K562 (cell line): ENCODE measurements at regions not wholly inside any gene's neighbourhood (a gene's known extent, or its start where the extent isn't known, plus 50 kb on each side); places are given as distances from the start of the nearest gene placed in this dataset.

ENCODE experiments used
- FOXJ3 ChIP-seq: sonication (generic); formaldehyde crosslinking; IDR thresholded peaks from 2 replicates; pipeline ENCODE4 v1.4.0; 2020; ENCODE audit warnings: mild to moderate bottlenecking, missing genetic modification reagents
- GABPB1 ChIP-seq: sonication (generic); formaldehyde crosslinking; IDR thresholded peaks from 2 replicates; pipeline ENCODE4 v1.8.0; 2022; ENCODE audit warnings: mild to moderate bottlenecking, missing genetic modification reagents
- HES1 ChIP-seq: fragments of 450-650 bp; IDR thresholded peaks from 2 replicates; pipeline ENCODE4 v1.6.1; 2016; ENCODE audit warnings: low read depth, mild to moderate bottlenecking, moderate library complexity
- HNRNPK ChIP-seq: fragments of 200-400 bp; formaldehyde crosslinking; IDR thresholded peaks from one replicate; pipeline ENCODE4 v1.6.1; 2018; ENCODE audit warnings: mild to moderate bottlenecking, low read depth, low read length; ENCODE audit not compliant: poor library complexity, severe bottlenecking
- KDM1A ChIP-seq, 2 experiments: fragments of 450-650 bp; IDR thresholded peaks; 2 replicates each; pipeline ENCODE4 v1.6.1; 2016; ENCODE audit warnings: mild to moderate bottlenecking in 2 of 2
- MITF ChIP-seq: IDR thresholded peaks from 2 replicates; pipeline ENCODE4 v1.6.1; 2014; ENCODE audit warnings: antibody characterized with exemption
- MTA3 ChIP-seq: fragments of 450-650 bp; formaldehyde crosslinking; IDR thresholded peaks from 2 replicates; pipeline ENCODE4 v1.6.1; 2017; ENCODE audit warnings: mild to moderate bottlenecking, borderline replicate concordance
- NCOA1 ChIP-seq: fragments of 450-650 bp; IDR thresholded peaks from 2 replicates; pipeline ENCODE4 v1.6.1; 2016; ENCODE audit warnings: low read depth
- NFE2L1 ChIP-seq: fragments of 450-650 bp; IDR thresholded peaks from 2 replicates; pipeline ENCODE4 v1.6.1; 2016; ENCODE audit warnings: missing genetic modification characterization, low read depth, mild to moderate bottlenecking, missing compliant biosample characterization, moderate library complexity, borderline replicate concordance
- PHB2 ChIP-seq: fragments of 450-650 bp; IDR thresholded peaks from 2 replicates; pipeline ENCODE4 v1.6.1; 2017; ENCODE audit warnings: low read depth
- POLR2B ChIP-seq: fragments of 450-650 bp; IDR thresholded peaks from 2 replicates; pipeline ENCODE4 v1.6.1; 2018; ENCODE audit warnings: low read depth; ENCODE audit not compliant: partially characterized antibody
- RBM39 ChIP-seq: fragments of 200-400 bp; formaldehyde crosslinking; optimal IDR thresholded peaks from 2 replicates; pipeline ENCODE3; 2018; ENCODE audit warnings: low read depth, low read length
- RFX5 ChIP-seq: IDR thresholded peaks from 2 replicates; pipeline ENCODE4 v1.6.1; 2011; ENCODE audit warnings: low read depth, mild to moderate bottlenecking, improper control_type of control experiment, low read length
- SMARCA4 ChIP-seq: fragments of 450-650 bp; IDR thresholded peaks from 2 replicates; pipeline ENCODE4 v1.6.1; 2016
- SREBF1 ChIP-seq: fragments of 150-350 bp; IDR thresholded peaks from 2 replicates; pipeline ENCODE4 v1.6.1; 2014; ENCODE audit warnings: antibody characterized with exemption, low read depth, low read length, borderline replicate concordance
- SRF ChIP-seq, 2 experiments: fragments of 250-450, 450-650 bp in 1 of 2; sonication (Bioruptor Pico) in 1 of 2; sonication (generic) in 1 of 2; formaldehyde crosslinking; IDR thresholded peaks; 2 replicates each; pipeline versions ENCODE4 v1.5.0 to v1.5.1; 2020 to 2022; ENCODE audit warnings: mild to moderate bottlenecking in 1 of 2, missing genetic modification reagents in 1 of 2
- U2AF1 ChIP-seq: fragments of 200-400 bp; formaldehyde crosslinking; optimal IDR thresholded peaks from 2 replicates; pipeline ENCODE3; 2017; ENCODE audit warnings: mild to moderate bottlenecking, low read depth, low read length, moderate library complexity
- YY1 ChIP-seq, 3 experiments: IDR thresholded peaks; 2 replicates each; pipeline ENCODE4 v1.6.1; 2011; ENCODE audit warnings: low read length in 2 of 3, mild to moderate bottlenecking in 2 of 3, moderate library complexity in 2 of 3, borderline replicate concordance in 1 of 3, control low read depth in 1 of 3, low read depth in 1 of 3; ENCODE audit not compliant: insufficient read depth in 3 of 3, insufficient replicate concordance in 2 of 3, control insufficient read depth in 1 of 3, insufficient read length in 1 of 3; ENCODE audit errors: extremely low read depth in 1 of 3
- ZBTB1 ChIP-seq: sonication (generic); formaldehyde crosslinking; IDR thresholded peaks from 2 replicates; pipeline ENCODE4 v1.8.1; 2023; ENCODE audit warnings: missing genetic modification reagents, low read depth, mild to moderate bottlenecking, borderline replicate concordance
- ZNF778 ChIP-seq: fragments of 450-650 bp; formaldehyde crosslinking; IDR thresholded peaks from 2 replicates; pipeline ENCODE4 v1.4.0; 2020; ENCODE audit warnings: mild to moderate bottlenecking, moderate library complexity
- TF ChIP-seq, protein P1 (sequence below): fragments of 450-650 bp; IDR thresholded peaks from 2 replicates; pipeline ENCODE4 v1.6.1; 2016; ENCODE audit warnings: missing biosample characterization, missing genetic modification characterization
- TF ChIP-seq, protein P2 (sequence below): sonication (generic); formaldehyde crosslinking; IDR thresholded peaks from 2 replicates; pipeline ENCODE4 v1.8.0; 2022; ENCODE audit warnings: missing genetic modification reagents, mild to moderate bottlenecking, moderate library complexity, borderline replicate concordance
- TF ChIP-seq, protein P3 (sequence below): IDR thresholded peaks from 2 replicates; pipeline ENCODE4 v1.6.1; 2016; ENCODE audit warnings: missing genetic modification characterization, missing compliant biosample characterization

- TF ChIP-seq, protein P1, sequence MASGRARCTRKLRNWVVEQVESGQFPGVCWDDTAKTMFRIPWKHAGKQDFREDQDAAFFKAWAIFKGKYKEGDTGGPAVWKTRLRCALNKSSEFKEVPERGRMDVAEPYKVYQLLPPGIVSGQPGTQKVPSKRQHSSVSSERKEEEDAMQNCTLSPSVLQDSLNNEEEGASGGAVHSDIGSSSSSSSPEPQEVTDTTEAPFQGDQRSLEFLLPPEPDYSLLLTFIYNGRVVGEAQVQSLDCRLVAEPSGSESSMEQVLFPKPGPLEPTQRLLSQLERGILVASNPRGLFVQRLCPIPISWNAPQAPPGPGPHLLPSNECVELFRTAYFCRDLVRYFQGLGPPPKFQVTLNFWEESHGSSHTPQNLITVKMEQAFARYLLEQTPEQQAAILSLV (tag): no peak
- TF ChIP-seq HES1 (no peak), ZNF778 (CRISPR knock-in tag) (no peak), FOXJ3 (CRISPR knock-in tag) (no peak), YY1 (IDR thresholded peaks at IDR 0.05; ENCODE audit: borderline replicate concordance in 1 of 3, control insufficient read depth in 1 of 3, extremely low read depth in 1 of 3, insufficient read depth in 3 of 3, insufficient read length in 1 of 3, insufficient replicate concordance in 2 of 3, low read depth in 1 of 3, low read length in 2 of 3) (peak in 1 of 3 experiments; percentile 38), NCOA1 (no peak), NFE2L1 (tag) (no peak), U2AF1 (no peak), ZBTB1 (CRISPR knock-in tag) (no peak), SMARCA4 (no peak), RFX5 (no peak), MITF (no peak), KDM1A (IDR thresholded peaks at IDR 0.05) (no peak), RBM39 (no peak), HNRNPK (no peak), SREBF1 (no peak), POLR2B (no peak), MTA3 (no peak), GABPB1 (CRISPR knock-in tag) (peak; percentile 25; the same call in 1 of the 2 replicates), PHB2 (no peak), SRF (CRISPR knock-in tag; IDR thresholded peaks at IDR 0.05) (no peak)
- TF ChIP-seq, protein P2, sequence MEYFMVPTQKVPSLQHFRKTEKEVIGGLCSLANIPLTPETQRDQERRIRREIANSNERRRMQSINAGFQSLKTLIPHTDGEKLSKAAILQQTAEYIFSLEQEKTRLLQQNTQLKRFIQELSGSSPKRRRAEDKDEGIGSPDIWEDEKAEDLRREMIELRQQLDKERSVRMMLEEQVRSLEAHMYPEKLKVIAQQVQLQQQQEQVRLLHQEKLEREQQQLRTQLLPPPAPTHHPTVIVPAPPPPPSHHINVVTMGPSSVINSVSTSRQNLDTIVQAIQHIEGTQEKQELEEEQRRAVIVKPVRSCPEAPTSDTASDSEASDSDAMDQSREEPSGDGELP: no peak
- TF ChIP-seq, protein P3, sequence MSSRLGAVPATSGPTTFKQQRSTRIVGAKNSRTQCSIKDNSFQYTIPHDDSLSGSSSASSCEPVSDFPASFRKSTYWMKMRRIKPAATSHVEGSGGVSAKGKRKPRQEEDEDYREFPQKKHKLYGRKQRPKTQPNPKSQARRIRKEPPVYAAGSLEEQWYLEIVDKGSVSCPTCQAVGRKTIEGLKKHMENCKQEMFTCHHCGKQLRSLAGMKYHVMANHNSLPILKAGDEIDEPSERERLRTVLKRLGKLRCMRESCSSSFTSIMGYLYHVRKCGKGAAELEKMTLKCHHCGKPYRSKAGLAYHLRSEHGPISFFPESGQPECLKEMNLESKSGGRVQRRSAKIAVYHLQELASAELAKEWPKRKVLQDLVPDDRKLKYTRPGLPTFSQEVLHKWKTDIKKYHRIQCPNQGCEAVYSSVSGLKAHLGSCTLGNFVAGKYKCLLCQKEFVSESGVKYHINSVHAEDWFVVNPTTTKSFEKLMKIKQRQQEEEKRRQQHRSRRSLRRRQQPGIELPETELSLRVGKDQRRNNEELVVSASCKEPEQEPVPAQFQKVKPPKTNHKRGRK (tag): no peak
Measured at GRCh38 chr11:69918938-69919650, 99.9 kb upstream of the FGF3 start (continued).
